DOHH2 (cell line): ENCODE measurements at regions not wholly inside any gene's neighbourhood (a gene's known extent, or its start where the extent isn't known, plus 50 kb on each side); places are given as distances from the start of the nearest gene placed in this dataset.

Experiments
- H3F3A ChIP-seq: fragments of 200-600 bp; sonication (generic), shearing (Covaris generic); 2 replicates; pipeline ENCODE4 v1.6.0; 2016; ENCODE audit warnings: antibody characterized with exemption, mild to moderate bottlenecking; ENCODE audit not compliant: control insufficient read depth, insufficient read depth
- H3K27ac ChIP-seq: fragments of 200-600 bp; sonication (generic); 2 replicates; pipeline ENCODE4 v1.5.1; 2014; ENCODE audit warnings: low read depth, mild to moderate bottlenecking, low read length, moderate library complexity
- H3K27me3 ChIP-seq: fragments of 200-600 bp; sonication (generic); 2 replicates; pipeline ENCODE4 v1.6.1; 2014; ENCODE audit warnings: mild to moderate bottlenecking, low read length, mixed read lengths; ENCODE audit not compliant: control insufficient read depth
- H3K36me3 ChIP-seq: fragments of 200-600 bp; sonication (generic); 2 replicates; pipeline ENCODE4 v1.6.1; 2014; ENCODE audit warnings: mild to moderate bottlenecking, low read length, moderate library complexity, mixed read lengths; ENCODE audit not compliant: control insufficient read depth
- H3K4me1 ChIP-seq: fragments of 200-600 bp; sonication (generic); 2 replicates; pipeline ENCODE4 v1.6.1; 2014; ENCODE audit warnings: mild to moderate bottlenecking, low read length, mixed read lengths; ENCODE audit not compliant: control insufficient read depth
- H3K4me2 ChIP-seq: fragments of 200-600 bp; sonication (generic); 2 replicates; pipeline ENCODE4 v1.6.0; 2014; ENCODE audit warnings: mild to moderate bottlenecking, low read length, moderate library complexity
- H3K4me3 ChIP-seq: fragments of 200-600 bp; sonication (generic); 2 replicates; pipeline ENCODE4 v1.5.1; 2014; ENCODE audit warnings: mild to moderate bottlenecking, low read length, mixed read lengths
- H3K79me2 ChIP-seq: fragments of 200-600 bp; sonication (generic); 2 replicates; pipeline ENCODE4 v1.6.1; 2014; ENCODE audit warnings: mild to moderate bottlenecking, low read length, mixed read lengths; ENCODE audit not compliant: control insufficient read depth
- H3K9me2 ChIP-seq: fragments of 200-600 bp; sonication (generic); replicated peaks from 2 replicates; pipeline ENCODE4 v1.6.1; 2014; ENCODE audit warnings: mild to moderate bottlenecking, low read length, mixed read lengths; ENCODE audit not compliant: control insufficient read depth
- H3K9me3 ChIP-seq: fragments of 200-600 bp; sonication (generic); 2 replicates; pipeline ENCODE4 v1.6.1; 2014; ENCODE audit warnings: antibody characterized with exemption, low read length, mixed read lengths; ENCODE audit not compliant: control insufficient read depth, insufficient read depth
- H4K20me1 ChIP-seq: fragments of 200-600 bp; sonication (generic); 2 replicates; pipeline ENCODE4 v1.6.0; 2014; ENCODE audit warnings: low read depth, mild to moderate bottlenecking, antibody characterized with exemption, low read length, moderate library complexity; ENCODE audit not compliant: control insufficient read depth, insufficient read depth
- EZH2phosphoT487 ChIP-seq: fragments of 200-600 bp; sonication (generic); IDR thresholded peaks from 2 replicates; pipeline ENCODE4 v1.6.1; 2017; ENCODE audit warnings: borderline replicate concordance, mild to moderate bottlenecking, antibody characterized with exemption, low read length, moderate library complexity, mixed read lengths
- TF ChIP-seq, protein P1 (sequence below): fragments of 200-600 bp; sonication (generic); IDR thresholded peaks from one replicate; pipeline ENCODE4 v1.5.1; 2014; ENCODE audit warnings: antibody characterized with exemption, mild to moderate bottlenecking, low read depth, low read length; ENCODE audit not compliant: poor library complexity, severe bottlenecking

DNA sequence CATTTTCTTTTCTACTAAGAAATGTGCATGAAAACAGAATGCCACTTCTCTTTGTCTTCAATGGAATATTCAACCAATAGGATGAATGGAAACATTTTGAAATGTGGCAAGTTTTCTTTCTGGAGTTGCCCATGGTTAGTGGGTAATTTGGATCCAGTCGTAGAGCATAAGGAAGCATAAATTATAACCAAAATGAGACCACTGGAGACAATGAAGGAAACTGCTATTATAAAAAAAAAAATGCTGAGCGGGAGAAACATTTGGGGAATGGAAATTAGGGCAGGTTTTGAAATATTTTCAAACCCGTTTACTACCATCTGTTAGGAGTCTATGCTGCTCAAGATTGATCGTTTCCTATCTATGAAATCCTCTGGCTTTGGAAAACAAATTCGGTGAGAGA, 182.9 kb upstream of the PRKCQ start:
- Histone ChIP-seq H3K27me3 (peaks cover 9% of the 10 kb centered on the region), H4K20me1 (no peaks in the 10 kb centered on the region), H3K4me1 (0 out of 2 replicates have a peak, but pooled peaks cover 8% of the 10 kb centered on the region), H3K79me2 (no peaks in the 10 kb centered on the region), H3K4me3 (no peak overlapping the region), H3K9me2 (no peaks in the 10 kb centered on the region), H3K9me3 (no peaks in the 10 kb centered on the region), H3K4me2 (no peak overlapping the region), H3K36me3 (no peaks in the 10 kb centered on the region), H3K27ac (no peak overlapping the region), H3F3A (no peaks in the 10 kb centered on the region)
- TF ChIP-seq, protein P1, sequence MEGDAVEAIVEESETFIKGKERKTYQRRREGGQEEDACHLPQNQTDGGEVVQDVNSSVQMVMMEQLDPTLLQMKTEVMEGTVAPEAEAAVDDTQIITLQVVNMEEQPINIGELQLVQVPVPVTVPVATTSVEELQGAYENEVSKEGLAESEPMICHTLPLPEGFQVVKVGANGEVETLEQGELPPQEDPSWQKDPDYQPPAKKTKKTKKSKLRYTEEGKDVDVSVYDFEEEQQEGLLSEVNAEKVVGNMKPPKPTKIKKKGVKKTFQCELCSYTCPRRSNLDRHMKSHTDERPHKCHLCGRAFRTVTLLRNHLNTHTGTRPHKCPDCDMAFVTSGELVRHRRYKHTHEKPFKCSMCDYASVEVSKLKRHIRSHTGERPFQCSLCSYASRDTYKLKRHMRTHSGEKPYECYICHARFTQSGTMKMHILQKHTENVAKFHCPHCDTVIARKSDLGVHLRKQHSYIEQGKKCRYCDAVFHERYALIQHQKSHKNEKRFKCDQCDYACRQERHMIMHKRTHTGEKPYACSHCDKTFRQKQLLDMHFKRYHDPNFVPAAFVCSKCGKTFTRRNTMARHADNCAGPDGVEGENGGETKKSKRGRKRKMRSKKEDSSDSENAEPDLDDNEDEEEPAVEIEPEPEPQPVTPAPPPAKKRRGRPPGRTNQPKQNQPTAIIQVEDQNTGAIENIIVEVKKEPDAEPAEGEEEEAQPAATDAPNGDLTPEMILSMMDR = no peak

DNA sequence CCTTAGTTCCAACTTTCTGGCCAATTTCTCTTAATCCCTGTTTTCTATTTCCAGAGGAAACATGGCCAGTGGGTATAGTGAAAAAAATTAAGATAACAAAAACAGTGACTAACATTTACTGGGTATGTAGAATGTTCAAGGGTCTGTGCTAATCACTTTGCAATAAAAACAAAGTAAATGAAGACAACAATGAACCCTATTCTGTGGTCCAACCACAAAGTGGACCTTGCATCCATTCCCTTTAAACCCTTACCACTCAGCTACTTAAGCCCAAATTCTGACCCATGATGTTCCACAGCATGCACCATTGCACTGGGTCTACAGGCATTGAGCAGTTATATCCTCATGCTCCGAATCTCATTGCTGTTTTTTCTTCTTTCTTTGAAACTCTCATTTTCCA, 179.9 kb upstream of the PRKCQ start:
- Histone ChIP-seq H3K27ac (no peak overlapping the region), H3K9me2 (no peaks in the 10 kb centered on the region), H3K4me3 (no peak overlapping the region), H3K4me2 (no peak overlapping the region), H3K36me3 (no peaks in the 10 kb centered on the region), H3K4me1 (no peaks in the 10 kb centered on the region), H3K79me2 (no peaks in the 10 kb centered on the region), H4K20me1 (no peaks in the 10 kb centered on the region), H3K9me3 (no peaks in the 10 kb centered on the region), H3K27me3 (peaks cover 7% of the 10 kb centered on the region), H3F3A (no peaks in the 10 kb centered on the region)
- no peak for TF ChIP-seq EZH2phosphoT487
- TF ChIP-seq, protein P1 = no peak

DNA sequence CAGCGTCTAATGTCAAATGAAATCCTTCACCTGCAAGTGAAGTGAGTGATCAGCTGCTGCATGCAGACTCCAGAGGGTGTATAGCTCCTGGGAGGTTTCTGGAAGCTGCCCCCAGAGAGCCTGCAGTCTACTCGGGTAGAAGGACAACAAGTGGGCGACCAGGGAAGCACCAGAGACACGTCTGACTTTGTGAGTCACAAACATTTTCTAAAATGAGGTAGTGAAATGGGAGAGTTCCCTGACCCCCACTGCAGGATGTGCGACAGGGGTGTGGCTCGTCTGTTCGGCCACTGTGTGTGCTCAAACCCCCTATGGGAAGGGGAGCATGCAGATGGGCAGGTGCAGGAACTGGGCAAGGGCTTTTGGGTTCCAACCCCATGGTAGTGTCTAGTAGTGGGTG, 177.1 kb upstream of the PRKCQ start:
- H3K9me3 ChIP-seq = no peaks in the 10 kb centered on the region
- peaks cover 16% of the 10 kb centered on the region for H3K27me3 ChIP-seq
- H3K36me3 ChIP-seq = no peaks in the 10 kb centered on the region
- H3K27ac ChIP-seq = no peak overlapping the region
- H4K20me1 ChIP-seq = no peaks in the 10 kb centered on the region
- no peaks in the 10 kb centered on the region for H3K4me1 ChIP-seq
- no peaks in the 10 kb centered on the region for H3F3A ChIP-seq
- no peaks in the 10 kb centered on the region for H3K9me2 ChIP-seq
- H3K79me2 ChIP-seq = no peaks in the 10 kb centered on the region
- no peak overlapping the region for H3K4me3 ChIP-seq
- no peak overlapping the region for H3K4me2 ChIP-seq
- TF ChIP-seq EZH2phosphoT487 = no peak
- TF ChIP-seq, protein P1 = no peak

DNA sequence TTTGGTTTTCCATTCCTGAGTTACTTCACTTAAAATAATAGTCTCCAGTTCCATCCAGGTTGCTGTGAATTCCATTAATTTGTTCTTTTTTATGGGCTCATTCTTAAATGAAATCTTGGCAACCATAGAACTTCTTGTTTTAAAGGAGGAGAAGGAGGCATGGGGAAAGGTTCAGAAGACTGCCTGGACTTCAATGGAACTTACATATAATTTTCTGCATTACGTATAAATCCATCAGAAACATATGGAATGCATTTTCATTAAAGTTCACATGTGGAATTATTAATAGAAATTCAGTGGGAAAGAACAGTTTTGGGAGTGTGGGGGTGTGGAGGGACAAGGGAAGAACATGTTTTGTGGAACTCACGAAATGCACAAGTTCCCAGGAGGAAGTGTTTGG, 176.6 kb upstream of the PRKCQ start:
- Histone ChIP-seq H4K20me1 (no peaks in the 10 kb centered on the region), H3K79me2 (no peaks in the 10 kb centered on the region), H3K9me2 (no peaks in the 10 kb centered on the region), H3K9me3 (no peaks in the 10 kb centered on the region), H3K27me3 (peaks cover 16% of the 10 kb centered on the region), H3K4me2 (no peak overlapping the region), H3K4me3 (no peak overlapping the region), H3K4me1 (no peaks in the 10 kb centered on the region), H3F3A (no peaks in the 10 kb centered on the region), H3K36me3 (no peaks in the 10 kb centered on the region), H3K27ac (no peak overlapping the region)
- TF ChIP-seq, protein P1 = no peak
- no peak for TF ChIP-seq EZH2phosphoT487
